GM19099 (cell line): ENCODE measurements at regions not wholly inside any gene's neighbourhood (a gene's known extent, or its start where the extent isn't known, plus 50 kb on each side); places are given as distances from the start of the nearest gene placed in this dataset.

ENCODE experiments used
- POLR2A ChIP-seq: IDR thresholded peaks from 3 replicates; pipeline ENCODE4 v1.6.1; 2011; ENCODE audit warnings: low read depth; ENCODE audit not compliant: insufficient read length; ENCODE audit errors: extremely low read depth

- TF ChIP-seq POLR2A = no peak
Measured at GRCh38 chr1:38210021-38210894, 163.7 kb upstream of the POU3F1 start.

GRCh38 chr1:38208716-38209632, 162.4 kb upstream of the POU3F1 start:
- no peak for TF ChIP-seq POLR2A

- TF ChIP-seq POLR2A = no peak
Measured at GRCh38 chr1:38207906-38208305, 161.3 kb upstream of the POU3F1 start.

DNA sequence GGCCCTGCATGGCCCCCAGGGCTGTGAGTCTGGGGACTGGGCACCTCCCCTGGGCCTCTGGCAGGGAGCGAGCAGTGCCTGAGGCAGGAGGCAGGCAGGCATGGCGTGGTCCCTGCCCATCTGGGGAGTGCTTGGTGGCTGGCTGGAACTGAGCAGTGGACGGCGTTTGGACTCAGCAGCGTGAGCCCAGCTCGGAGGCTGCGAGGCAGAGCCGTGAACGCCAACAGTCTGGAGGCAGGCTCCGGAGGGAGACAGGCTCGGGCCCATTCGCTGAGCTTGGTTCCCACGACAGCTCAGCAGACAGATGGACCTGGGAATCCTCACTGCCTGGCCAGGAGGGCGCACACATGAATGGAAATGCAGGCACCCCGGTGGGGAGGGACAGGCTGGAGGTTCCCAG, 160.7 kb upstream of the POU3F1 start:
- TF ChIP-seq POLR2A = no peak

DNA sequence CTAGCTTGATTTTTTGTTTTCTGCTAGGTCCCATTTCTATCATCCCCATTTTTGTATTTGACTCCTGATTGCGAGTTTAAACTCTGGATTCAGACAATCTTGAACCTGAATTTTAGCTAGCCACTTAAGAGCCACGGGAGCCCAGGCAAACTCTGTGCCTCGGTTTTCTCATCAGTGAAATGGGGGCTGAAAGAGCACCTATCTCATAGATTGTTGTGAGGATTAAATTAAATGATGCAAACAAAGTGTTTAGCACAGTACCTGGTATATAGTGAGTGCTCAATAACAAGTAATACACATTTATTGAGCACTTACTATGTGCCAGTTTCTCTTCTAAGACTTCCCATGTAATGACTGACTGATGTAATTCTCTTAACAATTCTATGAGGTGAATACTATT, 158.1 kb upstream of the POU3F1 start:
- no peak for TF ChIP-seq POLR2A

DNA sequence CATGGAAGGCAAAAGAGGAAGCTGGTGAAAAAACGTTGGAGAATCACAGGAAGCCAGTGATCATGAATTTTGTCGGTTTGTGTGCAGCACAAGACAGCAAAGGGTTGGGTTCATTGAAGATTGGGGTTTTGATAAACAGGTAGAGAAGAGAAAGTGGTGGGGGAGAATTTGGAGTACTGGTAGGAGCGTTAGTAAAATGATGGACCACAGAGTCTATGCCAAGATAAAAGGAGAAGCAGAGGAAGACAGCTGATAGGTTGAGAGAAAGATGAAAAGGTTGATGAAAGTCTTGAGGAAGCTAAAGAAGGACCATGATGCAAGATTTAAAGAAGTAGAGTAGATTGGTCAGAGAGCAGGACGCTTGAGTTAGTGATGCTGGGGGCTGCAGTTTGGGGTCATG, 156.8 kb upstream of the POU3F1 start:
- no peak for TF ChIP-seq POLR2A

DNA sequence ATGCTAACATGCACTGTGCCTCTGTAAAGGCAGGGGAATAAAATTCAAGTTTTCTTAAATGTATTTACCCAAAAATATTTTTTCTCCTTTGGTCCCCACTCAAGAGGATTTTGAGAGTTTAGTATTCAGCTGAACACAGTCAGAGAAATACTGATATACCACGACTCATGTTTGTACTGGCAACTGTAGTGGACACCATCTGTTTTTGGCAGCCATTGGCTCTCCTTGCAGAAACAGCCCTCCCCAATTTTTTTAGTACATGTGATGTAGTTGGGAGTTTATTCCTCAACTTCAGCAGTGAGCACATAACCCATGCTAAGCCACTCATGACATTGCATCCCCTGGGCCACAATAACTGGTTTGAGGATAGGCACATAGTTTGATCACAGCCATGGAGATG, 154.8 kb upstream of the POU3F1 start:
- TF ChIP-seq POLR2A = no peak

DNA sequence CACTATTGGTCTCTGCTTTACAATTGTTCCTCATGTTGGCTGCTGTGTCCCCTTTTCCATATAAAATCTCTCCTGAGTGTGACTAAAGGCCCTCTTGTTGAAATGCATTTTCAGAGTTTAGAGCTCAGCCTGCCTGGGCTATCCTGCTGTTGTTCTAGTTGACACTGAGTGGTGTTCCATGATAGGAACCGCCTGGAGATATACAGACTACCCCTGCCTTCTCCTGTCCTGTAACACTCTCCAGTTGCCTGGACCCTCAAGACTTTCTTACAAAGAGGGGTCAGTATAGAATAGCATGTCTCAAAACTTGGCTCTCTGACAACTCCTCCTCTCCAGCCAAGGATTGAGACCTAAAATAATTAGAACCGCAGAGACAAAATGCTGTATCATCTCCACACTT, 152.0 kb upstream of the POU3F1 start:
- TF ChIP-seq POLR2A = no peak

- no peak for TF ChIP-seq POLR2A
Measured at GRCh38 chr1:38198099-38198498, 151.5 kb upstream of the POU3F1 start.

DNA sequence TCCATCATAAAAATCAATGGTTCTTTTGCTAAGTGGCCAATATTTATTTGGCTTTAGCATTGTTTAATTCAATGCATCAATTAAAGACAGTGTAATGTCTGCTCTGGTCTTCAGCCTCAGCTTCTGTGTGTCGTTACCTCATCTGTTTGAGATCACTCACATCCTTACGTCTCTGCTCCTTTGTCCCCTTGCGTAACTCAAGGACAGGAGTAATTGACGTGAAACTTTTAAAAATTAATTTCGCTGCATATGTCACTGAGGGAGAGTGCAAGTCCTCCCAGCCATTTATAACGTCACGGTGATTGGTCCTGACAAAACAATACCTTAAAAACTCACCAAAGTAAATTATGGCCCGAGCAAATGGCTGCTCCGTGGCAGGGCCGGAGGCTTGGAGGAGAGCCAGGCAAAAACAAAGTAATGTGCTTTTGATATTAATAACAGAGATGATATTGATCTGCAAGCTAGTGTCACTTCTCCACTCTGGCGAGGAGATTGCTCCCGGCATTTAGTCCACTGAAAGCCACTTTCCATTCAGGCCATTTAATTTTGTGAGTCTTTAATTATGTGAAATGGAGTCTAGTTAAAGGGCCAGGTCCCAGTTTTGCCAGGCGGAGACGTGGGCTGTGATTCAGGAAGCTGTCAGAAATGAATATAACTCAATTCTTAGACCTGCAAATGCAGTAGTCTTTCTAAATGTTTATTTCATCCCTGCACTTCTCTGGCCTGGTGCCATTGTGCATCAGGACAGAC, 150.9 kb upstream of the POU3F1 start:
- no peak for TF ChIP-seq POLR2A

- TF ChIP-seq POLR2A = no peak
Measured at GRCh38 chr1:38194472-38194871, 147.9 kb upstream of the POU3F1 start.

- no peak for TF ChIP-seq POLR2A
Measured at GRCh38 chr1:38193040-38193439, 146.4 kb upstream of the POU3F1 start.

- TF ChIP-seq POLR2A = no peak
Measured at GRCh38 chr1:38191461-38191860, 144.9 kb upstream of the POU3F1 start.

DNA sequence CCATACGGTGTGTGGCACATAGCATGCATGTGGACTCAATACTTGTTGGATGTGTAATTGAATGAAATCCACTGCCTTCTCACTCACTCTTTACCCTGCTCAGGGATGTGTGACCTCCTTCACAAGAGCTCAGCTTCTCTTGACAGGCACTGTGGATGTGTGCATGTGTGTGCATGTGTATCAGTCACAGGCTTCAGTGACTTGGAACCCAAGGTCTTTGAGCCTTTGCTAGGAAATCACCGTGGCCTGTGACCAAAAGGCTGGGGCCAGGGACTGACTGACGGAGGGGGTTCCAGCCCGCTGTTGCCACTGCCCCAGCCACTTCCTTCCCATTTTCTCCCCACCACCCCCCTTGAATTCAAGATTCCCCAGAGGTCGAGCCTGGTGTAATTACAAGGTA, 144.4 kb upstream of the POU3F1 start:
- no peak for TF ChIP-seq POLR2A

DNA sequence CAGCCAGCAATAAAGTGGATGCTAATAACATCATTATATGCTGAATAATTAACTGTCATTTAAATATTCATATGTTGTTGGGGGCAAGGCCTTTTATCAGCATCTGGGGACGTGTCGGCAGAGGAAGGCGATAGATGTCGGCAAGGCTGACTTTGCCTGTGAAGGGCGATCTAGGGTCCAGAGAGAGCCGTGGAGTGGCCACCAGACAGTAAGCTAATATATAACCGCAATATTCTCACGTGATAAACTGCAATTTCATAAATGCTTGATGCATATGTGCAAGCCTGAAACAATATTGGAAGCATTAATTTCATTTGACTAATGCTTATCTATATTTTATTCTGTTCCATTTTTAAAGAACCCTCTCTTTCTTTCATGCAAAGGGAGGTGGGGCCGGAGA, 141.0 kb upstream of the POU3F1 start:
- TF ChIP-seq POLR2A = no peak

DNA sequence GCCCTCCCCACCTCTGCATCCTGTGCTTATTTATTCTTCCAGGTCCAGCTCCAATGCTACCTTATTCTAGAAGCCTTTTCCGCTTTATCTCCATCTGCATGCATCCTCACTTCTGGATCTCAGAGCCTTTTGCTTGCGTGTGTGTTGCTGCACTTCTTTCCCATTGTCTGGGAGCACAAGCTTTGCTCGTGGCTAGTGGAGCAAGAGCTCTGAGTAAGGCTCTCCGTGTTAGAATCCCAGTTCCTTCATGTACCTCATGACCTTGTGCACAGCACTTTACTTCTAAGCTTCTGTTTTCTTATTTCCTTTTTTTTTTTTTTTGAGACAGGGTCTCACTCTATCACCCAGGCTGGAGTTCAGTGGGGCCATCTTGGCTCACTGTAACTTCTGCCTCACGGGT, 140.0 kb upstream of the POU3F1 start:
- no peak for TF ChIP-seq POLR2A

DNA sequence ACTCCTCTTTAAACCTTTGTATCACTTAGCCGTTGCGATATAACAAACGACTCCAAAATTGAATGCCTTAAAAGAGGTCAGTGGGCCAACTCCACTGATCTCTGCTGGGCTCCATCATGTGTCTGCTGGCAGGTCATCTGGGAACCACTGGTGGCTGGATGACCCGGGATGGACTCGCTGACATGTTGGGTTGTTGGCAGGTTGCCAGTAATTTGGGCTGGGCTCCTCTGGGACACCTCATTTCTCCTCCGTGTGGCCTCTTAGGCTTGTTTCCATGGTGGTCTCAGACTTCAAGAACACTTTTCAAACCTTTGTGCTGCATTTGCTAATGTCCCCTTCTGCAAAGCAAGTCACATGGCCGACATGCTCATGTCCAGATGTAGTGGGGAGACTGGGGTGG, 139.3 kb upstream of the POU3F1 start:
- no peak for TF ChIP-seq POLR2A
